Left ventricle myocardium inferior (tissue), 1 donor: ENCODE measurements at regions not wholly inside any gene's neighbourhood (a gene's known extent, or its start where the extent isn't known, plus 50 kb on each side); places are given as distances from the start of the nearest gene placed in this dataset.

ENCODE experiments used
- DNase-seq: peaks from one replicate; pipeline ENCODE4 v3.0.0-alpha.2; 2020
- H3K27ac ChIP-seq: fragments of 200-600 bp; replicated peaks from 2 replicates; pipeline ENCODE4 v1.8.0; 2021
- H3K27me3 ChIP-seq: fragments of 200-600 bp; 2 replicates; pipeline ENCODE4 v1.8.0; 2021; ENCODE audit warnings: low read depth
- H3K36me3 ChIP-seq: fragments of 200-600 bp; 2 replicates; pipeline ENCODE4 v1.8.0; 2021
- H3K4me1 ChIP-seq: fragments of 200-600 bp; 2 replicates; pipeline ENCODE4 v1.8.0; 2021
- H3K4me3 ChIP-seq: fragments of 200-600 bp; 2 replicates; pipeline ENCODE4 v1.8.0; 2021; ENCODE audit warnings: mild to moderate bottlenecking, moderate library complexity
- H3K9me3 ChIP-seq: fragments of 200-600 bp; replicated peaks from 2 replicates; pipeline ENCODE4 v1.8.0; 2021
- CTCF ChIP-seq: fragments of 200-600 bp; IDR thresholded peaks from 2 replicates; pipeline ENCODE4 v1.8.0; 2021; ENCODE audit warnings: antibody characterized with exemption, mild to moderate bottlenecking, borderline replicate concordance
- intact Hi-C: fragments of 100-400 bp; cut with micrococcal nuclease; formaldehyde crosslinking; loops from one replicate; pipeline ENCODE4 v1.11.0; 2022
- donor health status: DM: no; HTN: yes; CAD: no; lungs with severe emphysema.

- TF ChIP-seq CTCF = no peak
- no peak overlapping the region for H3K27ac ChIP-seq
- no peaks in the 10 kb centered on the region for H3K4me1 ChIP-seq
- H3K36me3 ChIP-seq = no peaks in the 10 kb centered on the region
- H3K4me3 ChIP-seq = no peak overlapping the region
- DNase-seq = no peak
- H3K9me3 ChIP-seq = peaks cover 18% of the 10 kb centered on the region
- intact Hi-C loops = no loop called here
- no peaks in the 10 kb centered on the region for H3K27me3 ChIP-seq
These were observed 1469.3 kb downstream of the CDH8 start for GRCh38 chr16:60566901-60567300.

DNA sequence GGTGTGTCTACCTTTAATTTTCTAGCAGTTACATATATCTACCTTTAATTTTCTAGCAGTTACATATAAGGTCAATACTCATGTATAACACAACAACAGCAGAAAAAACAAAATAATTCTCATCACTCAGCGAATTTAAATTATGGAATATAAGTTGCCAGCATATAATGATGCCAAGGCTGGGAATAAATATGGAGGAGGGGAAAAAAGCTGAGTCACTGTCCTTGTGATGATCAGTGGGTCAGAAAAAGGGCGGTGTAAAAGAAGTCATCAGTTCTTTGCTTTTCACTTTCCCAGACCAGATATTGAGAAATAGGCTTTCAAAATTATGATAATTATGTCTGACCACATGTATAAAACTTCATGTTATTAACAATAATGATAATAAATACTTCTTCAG, 1471.7 kb downstream of the CDH8 start:
- intact Hi-C loops = no loop called here
- Histone ChIP-seq H3K27ac (no peak overlapping the region), H3K4me1 (no peaks in the 10 kb centered on the region), H3K27me3 (no peaks in the 10 kb centered on the region), H3K36me3 (no peaks in the 10 kb centered on the region), H3K4me3 (no peak overlapping the region), H3K9me3 (peaks cover 18% of the 10 kb centered on the region)
- DNase-seq = no peak
- no peak for TF ChIP-seq CTCF

- no peak overlapping the region for H3K4me3 ChIP-seq
- H3K27ac ChIP-seq = no peak overlapping the region
- H3K36me3 ChIP-seq = no peaks in the 10 kb centered on the region
- no peak for TF ChIP-seq CTCF
- H3K9me3 ChIP-seq = peaks cover 7% of the 10 kb centered on the region
- no peaks in the 10 kb centered on the region for H3K27me3 ChIP-seq
- no peak for DNase-seq
- intact Hi-C loops = no loop called here
- H3K4me1 ChIP-seq = no peaks in the 10 kb centered on the region
These were observed 1473.1 kb downstream of the CDH8 start for GRCh38 chr16:60563166-60563565.

GRCh38 chr16:60558936-60559335, 1477.3 kb downstream of the CDH8 start:
- no peaks in the 10 kb centered on the region for H3K9me3 ChIP-seq
- H3K27ac ChIP-seq = no peak overlapping the region
- no peaks in the 10 kb centered on the region for H3K36me3 ChIP-seq
- intact Hi-C loops = no loop called here
- no peaks in the 10 kb centered on the region for H3K4me1 ChIP-seq
- TF ChIP-seq CTCF = no peak
- no peaks in the 10 kb centered on the region for H3K27me3 ChIP-seq
- no peak for DNase-seq
- H3K4me3 ChIP-seq = no peak overlapping the region

DNA sequence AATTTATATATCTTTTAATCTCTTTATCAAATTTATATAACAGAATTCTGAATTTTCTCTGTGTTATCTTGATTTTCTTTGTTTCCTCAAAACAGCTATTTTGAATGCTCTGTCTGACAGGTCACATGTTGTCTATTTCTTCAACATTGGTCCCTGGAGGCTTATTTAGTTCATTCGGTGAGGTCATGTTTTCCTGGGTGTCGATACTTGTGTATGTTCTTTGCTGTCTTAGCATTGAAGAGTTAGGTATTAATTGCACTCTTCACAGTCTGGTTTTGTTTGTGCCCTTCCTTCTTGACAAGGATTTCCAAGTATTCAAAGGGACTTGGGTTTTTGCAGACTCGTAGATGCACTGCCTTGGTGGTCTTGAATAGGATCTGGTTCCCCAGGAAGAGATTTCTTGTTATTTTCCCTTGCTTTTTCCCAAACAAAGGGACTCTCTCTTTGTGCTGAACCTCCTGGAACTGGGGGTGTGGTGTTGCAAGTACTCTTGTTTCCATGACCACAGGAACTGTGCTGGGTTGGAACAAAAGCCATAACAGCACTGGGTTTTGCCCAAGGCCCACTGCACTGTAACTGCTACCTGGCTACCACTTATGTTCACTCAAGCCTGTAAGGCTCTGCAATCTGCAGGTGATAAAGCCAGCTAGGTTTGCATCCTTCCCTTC, 1483.0 kb downstream of the CDH8 start:
- H3K27me3 ChIP-seq = no peaks in the 10 kb centered on the region
- H3K4me1 ChIP-seq = no peaks in the 10 kb centered on the region
- H3K27ac ChIP-seq = no peak overlapping the region
- DNase-seq = no peak
- no peak overlapping the region for H3K4me3 ChIP-seq
- no peak for TF ChIP-seq CTCF
- no peaks in the 10 kb centered on the region for H3K36me3 ChIP-seq
- H3K9me3 ChIP-seq = no peaks in the 10 kb centered on the region
- intact Hi-C loops = no loop called here
